ENCODE measurements at regions not wholly inside any gene's neighbourhood (a gene's known extent, or its start where the extent isn't known, plus 50 kb on each side); places are given as distances from the start of the nearest gene placed in this dataset.

DNA sequence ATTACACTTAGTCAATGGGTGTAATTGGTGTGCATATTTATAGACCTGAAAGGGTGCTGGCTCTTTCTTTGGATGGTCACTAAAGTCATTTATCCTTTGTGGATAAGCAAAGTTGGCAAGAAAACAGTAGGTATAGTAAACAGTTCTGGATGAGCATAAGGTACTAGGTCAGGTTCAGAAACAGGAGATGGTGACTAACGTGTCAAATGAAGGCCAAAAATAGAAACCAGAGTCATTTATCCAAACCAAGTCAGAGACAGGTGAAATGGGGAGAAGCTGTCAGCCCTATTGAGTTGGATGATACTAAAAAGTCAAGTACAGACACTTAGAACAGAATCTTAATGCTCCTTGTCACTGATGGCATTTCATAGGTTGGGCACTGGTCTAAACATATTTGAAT lies 313.1 kb downstream of the KLHL13 start:
- TF ChIP-seq FOXM1 (IDR thresholded peaks at IDR 0.05; ENCODE audit: borderline replicate concordance) (no peak), FOXK2 (IDR thresholded peaks at IDR 0.05) (no peak), NFRKB (IDR thresholded peaks at IDR 0.05) (no peak), HDGF (IDR thresholded peaks at IDR 0.05; ENCODE audit: borderline replicate concordance) (no peak), ELF4 (IDR thresholded peaks at IDR 0.05) (no peak), SUZ12 (IDR thresholded peaks at IDR 0.05) (no peak), CTBP1 (IDR thresholded peaks at IDR 0.05; ENCODE audit: borderline replicate concordance) (no peak), ARNT (IDR thresholded peaks at IDR 0.05) (no peak), L3MBTL2 (conservative IDR thresholded peaks at IDR 0.05) (no peak), TARDBP (IDR thresholded peaks at IDR 0.05) (no peak), BHLHE40 (IDR thresholded peaks at IDR 0.05; ENCODE audit: borderline replicate concordance) (no peak)
- TF ChIP-seq, protein P1, sequence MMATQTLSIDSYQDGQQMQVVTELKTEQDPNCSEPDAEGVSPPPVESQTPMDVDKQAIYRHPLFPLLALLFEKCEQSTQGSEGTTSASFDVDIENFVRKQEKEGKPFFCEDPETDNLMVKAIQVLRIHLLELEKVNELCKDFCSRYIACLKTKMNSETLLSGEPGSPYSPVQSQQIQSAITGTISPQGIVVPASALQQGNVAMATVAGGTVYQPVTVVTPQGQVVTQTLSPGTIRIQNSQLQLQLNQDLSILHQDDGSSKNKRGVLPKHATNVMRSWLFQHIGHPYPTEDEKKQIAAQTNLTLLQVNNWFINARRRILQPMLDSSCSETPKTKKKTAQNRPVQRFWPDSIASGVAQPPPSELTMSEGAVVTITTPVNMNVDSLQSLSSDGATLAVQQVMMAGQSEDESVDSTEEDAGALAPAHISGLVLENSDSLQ (IDR thresholded peaks at IDR 0.05) = no peak

Data from HEK293T (cell line).